ENCODE measurements at regions not wholly inside any gene's neighbourhood (a gene's known extent, or its start where the extent isn't known, plus 50 kb on each side); places are given as distances from the start of the nearest gene placed in this dataset.
"Not testable (repeated sequence)": the region's sequence is repeated elsewhere in the genome, so short reads cannot be mapped to it uniquely, and the experiment has no call there.

- DNase-seq, result no peak
These were observed 102.7 kb upstream of the ARHGAP42 start for GRCh38 chr11:100584201-100584985.

GRCh38 chr11:100585728-100586127 is 101.4 kb upstream of the ARHGAP42 start:
- no peak for DNase-seq

GRCh38 chr11:100586361-100587101 is 100.6 kb upstream of the ARHGAP42 start:
- no peak for DNase-seq

GRCh38 chr11:100592619-100593260 is 94.3 kb upstream of the ARHGAP42 start:
- DNase-seq, result no peak

- no peak for DNase-seq
These were observed 93.8 kb upstream of the ARHGAP42 start for GRCh38 chr11:100593291-100593690.

- no peak for DNase-seq
These were observed 92.8 kb upstream of the ARHGAP42 start for GRCh38 chr11:100594320-100594719.

- no peak for DNase-seq
These were observed 86.1 kb upstream of the ARHGAP42 start for GRCh38 chr11:100600941-100601340.

- DNase-seq, result no peak
These were observed 84.4 kb upstream of the ARHGAP42 start for GRCh38 chr11:100602716-100603115.

GRCh38 chr11:100607761-100608160 is 79.3 kb upstream of the ARHGAP42 start:
- DNase-seq, result not testable (repeated sequence)

GRCh38 chr11:100612766-100613165 is 74.3 kb upstream of the ARHGAP42 start:
- no peak for DNase-seq

- DNase-seq, result no peak
These were observed 68.2 kb upstream of the ARHGAP42 start for GRCh38 chr11:100618914-100619313.

GRCh38 chr11:100619484-100619883 is 67.6 kb upstream of the ARHGAP42 start:
- DNase-seq, result no peak

GRCh38 chr11:100622404-100622803 is 64.7 kb upstream of the ARHGAP42 start:
- no peak for DNase-seq

GRCh38 chr11:100624346-100624745 is 62.7 kb upstream of the ARHGAP42 start:
- DNase-seq, result no peak

GRCh38 chr11:100625041-100625440 is 62.0 kb upstream of the ARHGAP42 start:
- DNase-seq, result no peak

GRCh38 chr11:100629671-100630070 is 57.4 kb upstream of the ARHGAP42 start:
- DNase-seq, result no peak

GRCh38 chr11:100630898-100631297 is 56.2 kb upstream of the ARHGAP42 start:
- no peak for DNase-seq

- no peak for DNase-seq
These were observed 55.8 kb upstream of the ARHGAP42 start for GRCh38 chr11:100631316-100631715.

GRCh38 chr11:100632941-100633452 is 54.1 kb upstream of the ARHGAP42 start:
- no peak for DNase-seq

- no peak for DNase-seq
These were observed 51.9 kb upstream of the ARHGAP42 start for GRCh38 chr11:100635194-100635593.

- no peak for DNase-seq
These were observed 50.6 kb upstream of the ARHGAP42 start for GRCh38 chr11:100636536-100636935.
